Loucy (cell line): ENCODE measurements at regions not wholly inside any gene's neighbourhood (a gene's known extent, or its start where the extent isn't known, plus 50 kb on each side); places are given as distances from the start of the nearest gene placed in this dataset.

ENCODE experiments used
- CTCF ChIP-seq: fragments of 200-600 bp; sonication (generic); conservative IDR thresholded peaks from 2 replicates; pipeline ENCODE4 v1.5.1; 2014; ENCODE audit warnings: mild to moderate bottlenecking, antibody characterized with exemption, low read length
- EZH2phosphoT487 ChIP-seq: fragments of 200-600 bp; IDR thresholded peaks from 2 replicates; pipeline ENCODE4 v1.6.1; 2018; ENCODE audit warnings: antibody characterized with exemption, mild to moderate bottlenecking, moderate library complexity, borderline replicate concordance

GRCh38 chr2:59277671-59278070, 1036.5 kb upstream of the FANCL start:
- TF ChIP-seq CTCF (no peak), EZH2phosphoT487 (no peak)
